ENCODE measurements at regions not wholly inside any gene's neighbourhood (a gene's known extent, or its start where the extent isn't known, plus 50 kb on each side); places are given as distances from the start of the nearest gene placed in this dataset.

GRCh38 chr7:86929293-86930109, 130.0 kb downstream of the ELAPOR2 start:
- TF ChIP-seq CTCF (IDR thresholded peaks at IDR 0.05) (no peak), EZH2 (IDR thresholded peaks at IDR 0.05; ENCODE audit: borderline replicate concordance, insufficient read depth, low read depth, low read length, poor library complexity, severe bottlenecking) (no peak)
- Mint-ChIP-seq H3K27ac (no peak overlapping the region), H3K4me3 (no peak overlapping the region), H3K4me1 (peaks cover 8% of the 10 kb centered on the region), H3K9me3 (ENCODE audit: insufficient read depth) (peaks cover 6% of the 10 kb centered on the region), H3K27me3 (no peaks in the 10 kb centered on the region)
- Histone ChIP-seq H3K27ac (ENCODE audit: low read length in 2 of 2) (no peak overlapping the region), H2AFZ (ENCODE audit: insufficient read depth, low read depth, low read length, poor library complexity, severe bottlenecking) (peak overlapping the region; percentile 5), H3K79me2 (ENCODE audit: control insufficient read depth, insufficient read depth, low read length) (no peaks in the 10 kb centered on the region), H3K4me3 (ENCODE audit: control extremely low read depth in 1 of 5, extremely low read depth in 1 of 5, insufficient read depth in 1 of 5, low read depth in 2 of 5, low read length in 4 of 5) (no peak overlapping the region), H3K9ac (ENCODE audit: low read length) (no peak overlapping the region), H3K4me2 (replicated peaks; ENCODE audit: low read depth, low read length, poor library complexity, severe bottlenecking) (no peak overlapping the region), H3K4me1 (ENCODE audit: control insufficient read depth in 2 of 2, insufficient read depth in 2 of 2, low read length in 2 of 2) (peaks cover 4 to 6% of the 10 kb centered on the region in 2 donors), H4K20me1 (ENCODE audit: control insufficient read depth, insufficient read depth, low read length, poor library complexity, severe bottlenecking) (no peaks in the 10 kb centered on the region), H3K36me3 (replicated peaks in 1 of 2; ENCODE audit: control extremely low read depth in 1 of 2, control insufficient read depth in 1 of 2, extremely low read depth in 1 of 2, insufficient read depth in 2 of 2, low read length in 1 of 2) (no peaks in the 10 kb centered on the region), H3K27me3 (replicated peaks in 1 of 4; ENCODE audit: control extremely low read depth in 1 of 4, control insufficient read depth in 3 of 4, insufficient read depth in 4 of 4, low read length in 3 of 4) (no peaks in the 10 kb centered on the region), H3K9me3 (ENCODE audit: control extremely low read depth in 1 of 3, control insufficient read depth in 2 of 3, insufficient read depth in 1 of 3, low read length in 2 of 3) (no peaks in the 10 kb centered on the region)
- intact Hi-C loops (cut with micrococcal nuclease): no loop called here
- no CpG with 5 or more reads among the region's 4 CpGs for WGBS (ENCODE audit: insufficient coverage)
- ChIA-PET CTCF (interaction anchor here (0.8 to 7.1 kb wide), 4 partner anchors 12 to 308 kb away, joined by 3 to 70 read pairs (median 34); no protein-coding TSS in a partner anchor), POLR2A (no interaction called here)
- ATAC-seq (ENCODE audit: low read depth) (no peak), DNase-seq (no peak)

GRCh38 chr7:86928308-86928707, 131.1 kb downstream of the ELAPOR2 start:
- Mint-ChIP-seq H3K9me3 (ENCODE audit: insufficient read depth) (peaks cover 6% of the 10 kb centered on the region), H3K4me3 (no peak overlapping the region), H3K4me1 (peaks cover 8% of the 10 kb centered on the region), H3K27ac (no peak overlapping the region), H3K27me3 (no peaks in the 10 kb centered on the region)
- Histone ChIP-seq H3K4me3 (ENCODE audit: control extremely low read depth in 1 of 5, extremely low read depth in 1 of 5, insufficient read depth in 1 of 5, low read depth in 2 of 5, low read length in 4 of 5) (no peak overlapping the region), H3K36me3 (replicated peaks in 1 of 2; ENCODE audit: control extremely low read depth in 1 of 2, control insufficient read depth in 1 of 2, extremely low read depth in 1 of 2, insufficient read depth in 2 of 2, low read length in 1 of 2) (no peaks in the 10 kb centered on the region), H3K9me3 (ENCODE audit: control extremely low read depth in 1 of 3, control insufficient read depth in 2 of 3, insufficient read depth in 1 of 3, low read length in 2 of 3) (no peaks in the 10 kb centered on the region), H3K27ac (ENCODE audit: low read length in 2 of 2) (no peak overlapping the region), H3K4me1 (ENCODE audit: control insufficient read depth in 2 of 2, insufficient read depth in 2 of 2, low read length in 2 of 2) (peaks cover 4 to 6% of the 10 kb centered on the region in 2 donors), H4K20me1 (ENCODE audit: control insufficient read depth, insufficient read depth, low read length, poor library complexity, severe bottlenecking) (no peaks in the 10 kb centered on the region), H3K27me3 (replicated peaks in 1 of 4; ENCODE audit: control extremely low read depth in 1 of 4, control insufficient read depth in 3 of 4, insufficient read depth in 4 of 4, low read length in 3 of 4) (no peaks in the 10 kb centered on the region), H3K79me2 (ENCODE audit: control insufficient read depth, insufficient read depth, low read length) (no peaks in the 10 kb centered on the region), H3K4me2 (replicated peaks; ENCODE audit: low read depth, low read length, poor library complexity, severe bottlenecking) (no peak overlapping the region), H3K9ac (ENCODE audit: low read length) (no peak overlapping the region), H2AFZ (ENCODE audit: insufficient read depth, low read depth, low read length, poor library complexity, severe bottlenecking) (no peak overlapping the region)
- CTCF ChIA-PET: interaction anchor here (0.7 to 7.1 kb wide), 11 partner anchors 10 to 488 kb away, joined by 3 to 70 read pairs (median 8); partner anchors contain the start of gene DMTF1
- POLR2A ChIA-PET: no interaction called here
- DNase-seq (no peak), ATAC-seq (ENCODE audit: low read depth) (no peak)
- TF ChIP-seq EZH2 (IDR thresholded peaks at IDR 0.05; ENCODE audit: borderline replicate concordance, insufficient read depth, low read depth, low read length, poor library complexity, severe bottlenecking): no peak
- no peak for TF ChIP-seq CTCF (IDR thresholded peaks at IDR 0.05)
- no CpG with 5 or more reads among the region's 3 CpGs for WGBS (ENCODE audit: insufficient coverage)
- intact Hi-C loops (cut with micrococcal nuclease): no loop called here
